H7 (cell line): ENCODE measurements at regions not wholly inside any gene's neighbourhood (a gene's known extent, or its start where the extent isn't known, plus 50 kb on each side); places are given as distances from the start of the nearest gene placed in this dataset.
A peak's percentile ranks its signal among the peaks of the same experiment; 100 is the strongest.

Experiments used
- DNase-seq: peaks from one replicate; pipeline ENCODE4 v3.0.0; 2012
- H3K27me3 ChIP-seq: 2 replicates; pipeline ENCODE4 v1.6.0; 2011; ENCODE audit warnings: mild to moderate bottlenecking, low read length; ENCODE audit not compliant: control insufficient read depth, insufficient read depth
- H3K36me3 ChIP-seq: replicated peaks from 2 replicates; pipeline ENCODE4 v1.5.1; 2011; ENCODE audit warnings: low read length; ENCODE audit not compliant: control insufficient read depth, insufficient read depth
- H3K4me3 ChIP-seq: 2 replicates; pipeline ENCODE4 v1.5.1; 2011; ENCODE audit warnings: low read depth, mild to moderate bottlenecking, control low read depth, low read length, moderate library complexity; ENCODE audit not compliant: insufficient read depth

DNA sequence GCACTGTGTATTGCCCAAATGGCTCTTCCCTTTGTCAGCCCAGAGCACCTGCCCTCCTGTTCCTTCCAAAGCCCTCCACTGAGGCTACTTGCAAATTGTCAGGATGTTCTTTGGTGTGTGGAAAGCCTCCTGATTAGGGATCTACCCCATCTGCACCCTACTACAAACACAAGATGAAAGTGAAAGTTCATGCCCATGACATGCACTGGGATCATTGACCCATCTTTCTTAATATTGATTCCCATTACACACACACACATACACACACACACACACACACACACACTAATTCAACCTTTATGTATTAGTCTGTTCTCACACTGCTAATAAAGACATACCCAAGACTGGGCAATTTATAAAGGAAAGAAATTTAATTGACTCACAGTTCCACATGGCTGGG lies 213.7 kb upstream of the IGFBP3 start:
- H3K36me3 ChIP-seq = no peaks in the 10 kb centered on the region
- H3K4me3 ChIP-seq = no peak overlapping the region
- no peaks in the 10 kb centered on the region for H3K27me3 ChIP-seq
- no peak for DNase-seq

DNA sequence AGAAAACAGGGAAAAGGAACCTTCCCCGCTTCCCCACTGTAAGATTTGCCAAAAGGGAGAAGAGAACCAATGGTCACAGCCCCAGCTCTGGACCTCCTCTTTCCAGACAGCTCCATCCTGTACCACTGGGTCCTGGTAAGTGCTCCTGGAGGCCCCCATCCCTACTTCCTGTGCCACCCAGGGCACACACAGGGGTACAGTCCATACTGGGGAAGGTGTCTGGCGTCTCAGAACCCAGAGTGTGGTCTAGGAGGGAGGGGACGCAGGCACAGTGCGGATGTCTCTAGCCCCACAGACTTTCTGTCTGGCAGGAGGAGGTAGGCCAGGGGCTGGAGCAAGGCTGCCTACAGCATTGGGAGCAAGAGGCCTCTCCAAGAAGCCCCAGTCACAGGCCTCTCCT lies 213.3 kb upstream of the IGFBP3 start:
- Histone ChIP-seq H3K27me3 (no peaks in the 10 kb centered on the region), H3K4me3 (no peak overlapping the region), H3K36me3 (no peaks in the 10 kb centered on the region)
- no peak for DNase-seq

DNA sequence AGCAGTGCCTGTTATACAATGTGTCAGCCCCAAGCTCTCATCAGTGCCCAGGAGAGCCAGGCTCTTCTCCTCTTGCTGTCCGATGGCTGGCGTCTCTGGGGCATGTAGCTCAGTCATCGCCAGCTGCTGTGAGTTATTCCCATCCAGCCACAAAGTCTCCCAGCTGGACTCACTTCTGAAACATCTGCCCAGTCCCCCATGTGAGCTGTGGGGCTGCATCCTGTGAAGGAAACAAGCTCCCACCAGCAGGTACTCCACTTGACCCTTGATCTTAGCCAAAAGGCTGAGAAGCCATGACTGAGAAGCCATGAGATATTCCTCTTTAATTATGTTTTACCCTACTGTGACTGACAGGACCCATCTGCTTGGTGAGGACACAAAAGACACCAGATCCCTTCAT lies 212.7 kb upstream of the IGFBP3 start:
- no peak overlapping the region for H3K4me3 ChIP-seq
- H3K36me3 ChIP-seq = no peaks in the 10 kb centered on the region
- no peak for DNase-seq
- no peaks in the 10 kb centered on the region for H3K27me3 ChIP-seq

GRCh38 chr7:46133072-46133471 lies 212.0 kb upstream of the IGFBP3 start:
- no peak for DNase-seq

DNA sequence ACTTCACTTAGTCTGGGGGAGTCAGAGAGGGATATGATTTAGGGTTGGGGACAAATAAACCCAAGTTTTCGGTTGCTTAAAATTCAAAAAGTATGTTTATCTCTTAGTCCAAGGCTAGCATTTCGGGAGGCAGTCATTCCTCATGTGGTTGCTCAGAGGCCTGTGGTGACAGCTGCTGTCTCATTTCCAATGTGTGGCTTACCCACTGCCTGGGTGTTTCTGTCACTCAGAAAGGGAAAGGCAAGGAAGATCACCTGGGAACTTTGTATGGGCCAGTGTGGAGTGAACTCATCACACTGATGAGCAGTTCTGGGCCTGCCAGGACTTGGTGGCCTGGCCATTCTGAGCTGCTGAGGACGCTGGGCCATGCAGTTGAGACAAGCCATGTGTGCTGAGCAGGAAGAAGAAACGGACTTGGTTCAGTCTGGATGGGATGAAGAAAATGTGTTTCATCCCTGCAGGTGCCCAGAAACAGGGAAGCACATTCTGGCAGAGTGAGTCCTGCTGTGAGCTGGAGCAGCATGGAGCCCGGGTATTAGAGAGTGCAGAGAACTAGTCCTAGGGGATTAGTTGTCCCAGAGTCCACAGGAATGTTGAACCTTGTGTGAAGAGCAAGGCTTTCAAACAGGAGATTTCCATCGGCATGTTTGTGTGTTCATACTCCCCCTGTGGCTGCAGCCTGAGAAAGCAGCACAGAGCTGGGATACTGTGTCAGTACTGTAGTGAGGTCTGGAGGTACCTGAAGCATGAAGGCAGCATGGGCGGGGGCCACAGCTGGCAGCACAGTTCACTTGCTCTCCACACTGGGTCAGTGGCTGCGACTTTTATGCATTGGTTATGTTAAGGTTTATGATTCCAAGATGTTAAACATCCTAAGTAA lies 211.1 kb upstream of the IGFBP3 start:
- H3K27me3 ChIP-seq = no peaks in the 10 kb centered on the region
- peak; percentile 38 for DNase-seq
- H3K36me3 ChIP-seq = no peaks in the 10 kb centered on the region
- no peak overlapping the region for H3K4me3 ChIP-seq

More at GRCh38 chr7:46133072-46133471, 212.0 kb upstream of the IGFBP3 start:
- Histone ChIP-seq H3K4me3 (no peak overlapping the region), H3K27me3 (no peaks in the 10 kb centered on the region), H3K36me3 (no peaks in the 10 kb centered on the region)

- Histone ChIP-seq H3K4me3 (no peak overlapping the region), H3K27me3 (no peaks in the 10 kb centered on the region), H3K36me3 (no peaks in the 10 kb centered on the region)
- DNase-seq = no peak
Measured at GRCh38 chr7:46129831-46130230, 208.8 kb upstream of the IGFBP3 start.

DNA sequence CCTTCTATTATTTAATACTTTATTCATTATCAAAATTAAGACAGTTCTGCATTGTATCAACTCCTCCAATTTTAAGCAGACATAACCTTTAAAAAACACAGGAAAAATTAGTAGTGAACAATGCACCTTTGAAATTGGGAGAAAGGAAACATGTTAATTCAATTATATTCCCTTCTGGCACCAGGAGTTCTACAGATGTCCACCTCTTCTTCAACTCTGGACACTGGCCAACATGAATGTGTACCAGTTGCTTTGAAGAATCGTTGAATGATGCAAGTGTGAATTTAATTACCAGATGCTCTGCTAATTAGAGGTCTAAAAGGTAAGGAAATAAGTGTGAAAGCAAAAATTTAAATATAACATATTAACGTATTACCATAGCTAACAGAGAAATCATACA lies 206.7 kb upstream of the IGFBP3 start:
- Histone ChIP-seq H3K27me3 (no peaks in the 10 kb centered on the region), H3K4me3 (no peak overlapping the region), H3K36me3 (no peaks in the 10 kb centered on the region)
- DNase-seq = no peak

GRCh38 chr7:46126675-46127300 lies 205.7 kb upstream of the IGFBP3 start:
- Histone ChIP-seq H3K4me3 (no peak overlapping the region), H3K27me3 (no peaks in the 10 kb centered on the region), H3K36me3 (no peaks in the 10 kb centered on the region)
- DNase-seq = no peak

GRCh38 chr7:46123756-46124343 lies 202.8 kb upstream of the IGFBP3 start:
- no peaks in the 10 kb centered on the region for H3K36me3 ChIP-seq
- no peak overlapping the region for H3K4me3 ChIP-seq
- no peak for DNase-seq
- H3K27me3 ChIP-seq = no peaks in the 10 kb centered on the region

GRCh38 chr7:46115410-46115809 lies 194.3 kb upstream of the IGFBP3 start:
- Histone ChIP-seq H3K36me3 (no peaks in the 10 kb centered on the region), H3K27me3 (no peaks in the 10 kb centered on the region), H3K4me3 (no peak overlapping the region)
- DNase-seq = no peak

GRCh38 chr7:46109437-46109836 lies 188.4 kb upstream of the IGFBP3 start:
- Histone ChIP-seq H3K36me3 (no peaks in the 10 kb centered on the region), H3K27me3 (no peaks in the 10 kb centered on the region), H3K4me3 (no peak overlapping the region)
- no peak for DNase-seq

DNA sequence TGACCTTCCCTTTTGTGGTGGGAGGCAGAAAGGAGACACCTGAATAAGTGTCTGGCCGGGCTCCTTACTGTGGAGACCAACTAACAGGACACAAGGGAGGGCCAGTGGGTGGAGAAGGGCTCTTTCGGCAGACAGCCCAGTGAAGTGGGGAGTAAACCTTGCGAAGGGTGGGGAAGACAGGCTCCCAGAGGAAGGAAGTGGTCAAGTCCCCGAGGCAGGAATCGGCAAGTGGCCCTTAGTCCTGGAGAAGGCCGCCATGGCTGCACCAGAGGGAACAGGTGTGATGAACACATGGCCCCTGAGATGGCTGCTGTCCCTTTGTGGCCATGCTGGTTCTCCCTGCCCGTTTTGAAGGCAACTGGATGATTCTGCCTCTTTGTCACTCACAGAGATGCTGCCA lies 187.2 kb upstream of the IGFBP3 start:
- Histone ChIP-seq H3K27me3 (no peaks in the 10 kb centered on the region), H3K36me3 (no peaks in the 10 kb centered on the region), H3K4me3 (no peak overlapping the region)
- no peak for DNase-seq

GRCh38 chr7:46107610-46108217 lies 186.6 kb upstream of the IGFBP3 start:
- Histone ChIP-seq H3K36me3 (no peaks in the 10 kb centered on the region), H3K4me3 (no peak overlapping the region), H3K27me3 (no peaks in the 10 kb centered on the region)
- DNase-seq = no peak

DNA sequence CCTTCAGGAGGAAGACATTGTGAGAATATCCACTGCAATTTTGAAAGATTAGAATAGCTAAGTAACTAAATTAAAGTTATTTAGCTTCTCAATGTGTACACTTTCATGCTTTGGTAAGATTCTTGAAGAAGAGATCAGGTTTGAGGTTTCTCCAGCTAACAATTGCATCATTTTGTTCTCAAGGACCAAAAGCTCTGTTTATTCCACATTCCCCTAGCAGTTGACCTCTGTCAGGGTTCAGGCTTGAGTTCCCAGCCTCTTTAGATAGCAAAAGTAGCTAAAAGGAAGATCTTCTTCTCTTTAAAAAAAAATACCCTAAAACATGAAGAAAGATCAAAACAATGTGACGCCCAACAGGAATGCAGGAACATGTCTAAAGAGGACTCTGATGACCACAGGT lies 179.4 kb upstream of the IGFBP3 start:
- Histone ChIP-seq H3K4me3 (no peak overlapping the region), H3K36me3 (no peaks in the 10 kb centered on the region), H3K27me3 (no peaks in the 10 kb centered on the region)
- DNase-seq = no peak

DNA sequence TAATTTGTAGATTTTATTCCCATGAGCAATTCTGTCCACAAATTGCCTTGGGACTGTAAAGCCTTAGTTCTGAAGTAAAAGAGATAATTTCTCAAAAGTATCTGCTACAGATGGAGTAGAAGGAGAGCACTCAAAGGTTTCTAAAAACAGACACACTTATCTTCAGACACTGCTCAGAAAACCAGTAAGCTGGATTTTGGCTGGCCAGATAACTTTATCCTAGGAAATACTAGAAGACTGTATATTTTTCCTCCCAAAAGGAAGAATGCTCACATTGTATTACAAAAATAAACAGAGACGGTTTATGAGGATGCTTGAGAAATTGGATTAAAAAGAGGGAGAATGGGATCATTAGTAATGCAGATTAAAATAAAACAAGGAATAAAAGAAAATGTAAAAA lies 178.0 kb upstream of the IGFBP3 start:
- Histone ChIP-seq H3K27me3 (no peaks in the 10 kb centered on the region), H3K4me3 (no peak overlapping the region), H3K36me3 (no peaks in the 10 kb centered on the region)
- no peak for DNase-seq
